Stomach smooth muscle (tissue), 2 donors: ENCODE measurements at regions not wholly inside any gene's neighbourhood (a gene's known extent, or its start where the extent isn't known, plus 50 kb on each side); places are given as distances from the start of the nearest gene placed in this dataset.

ENCODE experiments used
- H3K27ac ChIP-seq: one replicate; pipeline ENCODE4 v1.7.0; 2013; ENCODE audit warnings: mild to moderate bottlenecking, low read length, inconsistent platforms
- H3K27me3 ChIP-seq, 2 donors: one replicate each; pipeline ENCODE4 v1.7.0; 2013; ENCODE audit warnings: low read length in 2 of 2; ENCODE audit not compliant: insufficient read depth in 2 of 2, control insufficient read depth in 1 of 2
- H3K36me3 ChIP-seq, 2 donors: one replicate each; pipeline ENCODE4 v1.7.0; 2013; ENCODE audit warnings: low read length in 2 of 2; ENCODE audit not compliant: control insufficient read depth in 2 of 2, insufficient read depth in 2 of 2
- H3K4me1 ChIP-seq: one replicate; pipeline ENCODE4 v1.7.0; 2013; ENCODE audit warnings: low read length; ENCODE audit not compliant: control insufficient read depth, insufficient read depth
- H3K4me3 ChIP-seq, 2 donors: one replicate each; pipeline ENCODE4 v1.7.0; 2013; ENCODE audit warnings: low read length in 2 of 2
- H3K9ac ChIP-seq, 2 donors: one replicate each; pipeline ENCODE4 v1.7.0; 2013; ENCODE audit warnings: low read length in 2 of 2, mild to moderate bottlenecking in 1 of 2
- H3K9me3 ChIP-seq, 2 donors: one replicate each; pipeline ENCODE4 v1.7.0; 2013; ENCODE audit warnings: low read length in 2 of 2; ENCODE audit not compliant: control insufficient read depth in 2 of 2
- donor health status: healthy.
- donor health status: Pancreatic carcinoma.

GRCh38 chr4:156575430-156576073 lies 396.0 kb downstream of the PDGFC start:
- Histone ChIP-seq H3K9ac (no peak overlapping the region), H3K9me3 (no peaks in the 10 kb centered on the region), H3K4me3 (no peak overlapping the region), H3K27me3 (no peaks in the 10 kb centered on the region), H3K36me3 (no peaks in the 10 kb centered on the region), H3K27ac (no peak overlapping the region), H3K4me1 (no peaks in the 10 kb centered on the region)

- Histone ChIP-seq H3K4me3 (no peak overlapping the region), H3K36me3 (no peaks in the 10 kb centered on the region), H3K9me3 (no peaks in the 10 kb centered on the region), H3K27me3 (no peaks in the 10 kb centered on the region), H3K9ac (no peak overlapping the region), H3K27ac (no peak overlapping the region), H3K4me1 (no peaks in the 10 kb centered on the region)
Observed at GRCh38 chr4:156571146-156571545, 400.5 kb downstream of the PDGFC start.

GRCh38 chr4:156569535-156569934 lies 402.1 kb downstream of the PDGFC start:
- H3K27ac ChIP-seq = no peak overlapping the region
- H3K9ac ChIP-seq = no peak overlapping the region
- H3K4me3 ChIP-seq = no peak overlapping the region
- H3K4me1 ChIP-seq = no peaks in the 10 kb centered on the region
- H3K36me3 ChIP-seq = no peaks in the 10 kb centered on the region
- no peaks in the 10 kb centered on the region for H3K27me3 ChIP-seq
- no peaks in the 10 kb centered on the region for H3K9me3 ChIP-seq

GRCh38 chr4:156568484-156568883 lies 403.1 kb downstream of the PDGFC start:
- Histone ChIP-seq H3K4me1 (no peaks in the 10 kb centered on the region), H3K9ac (no peak overlapping the region), H3K27me3 (no peaks in the 10 kb centered on the region), H3K27ac (no peak overlapping the region), H3K9me3 (no peaks in the 10 kb centered on the region), H3K4me3 (no peak overlapping the region), H3K36me3 (no peaks in the 10 kb centered on the region)

GRCh38 chr4:156568041-156568440 lies 403.6 kb downstream of the PDGFC start:
- Histone ChIP-seq H3K36me3 (no peaks in the 10 kb centered on the region), H3K27ac (no peak overlapping the region), H3K4me1 (no peaks in the 10 kb centered on the region), H3K9ac (no peak overlapping the region), H3K9me3 (no peaks in the 10 kb centered on the region), H3K27me3 (no peaks in the 10 kb centered on the region), H3K4me3 (no peak overlapping the region)

- Histone ChIP-seq H3K27me3 (no peaks in the 10 kb centered on the region), H3K36me3 (no peaks in the 10 kb centered on the region), H3K27ac (no peak overlapping the region), H3K4me3 (no peak overlapping the region), H3K4me1 (no peaks in the 10 kb centered on the region), H3K9me3 (no peaks in the 10 kb centered on the region), H3K9ac (no peak overlapping the region)
Observed at GRCh38 chr4:156560701-156561100, 410.9 kb downstream of the PDGFC start.

- no peak overlapping the region for H3K4me3 ChIP-seq
- H3K27me3 ChIP-seq = no peaks in the 10 kb centered on the region
- no peaks in the 10 kb centered on the region for H3K4me1 ChIP-seq
- H3K9me3 ChIP-seq = no peaks in the 10 kb centered on the region
- H3K9ac ChIP-seq = no peak overlapping the region
- H3K36me3 ChIP-seq = no peaks in the 10 kb centered on the region
- no peak overlapping the region for H3K27ac ChIP-seq
Observed at GRCh38 chr4:156559346-156559745, 412.3 kb downstream of the PDGFC start.

GRCh38 chr4:156558373-156559025 lies 413.1 kb downstream of the PDGFC start:
- no peaks in the 10 kb centered on the region for H3K4me1 ChIP-seq
- H3K36me3 ChIP-seq = no peaks in the 10 kb centered on the region
- H3K9ac ChIP-seq = no peak overlapping the region
- H3K4me3 ChIP-seq = no peak overlapping the region
- no peaks in the 10 kb centered on the region for H3K9me3 ChIP-seq
- no peaks in the 10 kb centered on the region for H3K27me3 ChIP-seq
- no peak overlapping the region for H3K27ac ChIP-seq

GRCh38 chr4:156557920-156558319 lies 413.7 kb downstream of the PDGFC start:
- Histone ChIP-seq H3K9ac (no peak overlapping the region), H3K27ac (no peak overlapping the region), H3K36me3 (no peaks in the 10 kb centered on the region), H3K27me3 (no peaks in the 10 kb centered on the region), H3K4me1 (no peaks in the 10 kb centered on the region), H3K9me3 (no peaks in the 10 kb centered on the region), H3K4me3 (no peak overlapping the region)

- Histone ChIP-seq H3K4me3 (no peak overlapping the region), H3K9ac (no peak overlapping the region), H3K27ac (no peak overlapping the region), H3K9me3 (no peaks in the 10 kb centered on the region), H3K4me1 (no peaks in the 10 kb centered on the region), H3K27me3 (no peaks in the 10 kb centered on the region), H3K36me3 (no peaks in the 10 kb centered on the region)
Observed at GRCh38 chr4:156556336-156556735, 415.3 kb downstream of the PDGFC start.

- H3K36me3 ChIP-seq = no peaks in the 10 kb centered on the region
- H3K9ac ChIP-seq = no peak overlapping the region
- no peaks in the 10 kb centered on the region for H3K27me3 ChIP-seq
- H3K27ac ChIP-seq = no peak overlapping the region
- no peaks in the 10 kb centered on the region for H3K9me3 ChIP-seq
- no peaks in the 10 kb centered on the region for H3K4me1 ChIP-seq
- no peak overlapping the region for H3K4me3 ChIP-seq
Observed at GRCh38 chr4:156553659-156554058, 417.9 kb downstream of the PDGFC start.
